Retinal pigment epithelial cell (primary cell): ENCODE measurements at regions not wholly inside any gene's neighbourhood (a gene's known extent, or its start where the extent isn't known, plus 50 kb on each side); places are given as distances from the start of the nearest gene placed in this dataset.

Source experiments
- DNase-seq: peaks from one replicate; pipeline ENCODE4 v3.0.0-alpha.2; 2010; ENCODE audit warnings: low read depth
- H3K4me3 ChIP-seq: 2 replicates; pipeline ENCODE4 v1.5.1; 2011; ENCODE audit warnings: mild to moderate bottlenecking, low read length, control low read depth, moderate library complexity
- TF ChIP-seq, protein P1 (sequence below): conservative IDR thresholded peaks from 2 replicates; pipeline ENCODE4 v1.5.1; 2011; ENCODE audit warnings: low read depth, low read length, control low read depth, inconsistent platforms

DNA sequence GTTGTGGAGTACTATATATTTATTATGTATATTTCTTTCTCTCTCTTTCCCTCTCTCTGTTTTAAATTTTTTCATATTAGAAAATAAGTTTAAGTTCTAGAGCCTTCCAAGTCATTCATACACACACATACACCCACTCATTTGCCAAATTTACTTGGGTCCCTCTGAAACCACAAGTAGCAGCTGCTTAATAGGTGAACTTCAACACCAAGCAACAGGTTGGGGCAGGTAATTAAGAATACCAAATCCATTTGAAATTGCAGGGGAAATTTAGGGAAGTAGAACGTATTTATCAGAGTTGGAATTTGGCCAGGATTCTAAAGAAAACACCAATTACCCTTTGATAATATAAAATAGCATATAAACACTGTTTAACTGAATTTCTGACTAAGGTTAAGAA lies 75.0 kb upstream of the RBBP8 start:
- no peak overlapping the region for H3K4me3 ChIP-seq
- DNase-seq = no peak
- TF ChIP-seq, protein P1, sequence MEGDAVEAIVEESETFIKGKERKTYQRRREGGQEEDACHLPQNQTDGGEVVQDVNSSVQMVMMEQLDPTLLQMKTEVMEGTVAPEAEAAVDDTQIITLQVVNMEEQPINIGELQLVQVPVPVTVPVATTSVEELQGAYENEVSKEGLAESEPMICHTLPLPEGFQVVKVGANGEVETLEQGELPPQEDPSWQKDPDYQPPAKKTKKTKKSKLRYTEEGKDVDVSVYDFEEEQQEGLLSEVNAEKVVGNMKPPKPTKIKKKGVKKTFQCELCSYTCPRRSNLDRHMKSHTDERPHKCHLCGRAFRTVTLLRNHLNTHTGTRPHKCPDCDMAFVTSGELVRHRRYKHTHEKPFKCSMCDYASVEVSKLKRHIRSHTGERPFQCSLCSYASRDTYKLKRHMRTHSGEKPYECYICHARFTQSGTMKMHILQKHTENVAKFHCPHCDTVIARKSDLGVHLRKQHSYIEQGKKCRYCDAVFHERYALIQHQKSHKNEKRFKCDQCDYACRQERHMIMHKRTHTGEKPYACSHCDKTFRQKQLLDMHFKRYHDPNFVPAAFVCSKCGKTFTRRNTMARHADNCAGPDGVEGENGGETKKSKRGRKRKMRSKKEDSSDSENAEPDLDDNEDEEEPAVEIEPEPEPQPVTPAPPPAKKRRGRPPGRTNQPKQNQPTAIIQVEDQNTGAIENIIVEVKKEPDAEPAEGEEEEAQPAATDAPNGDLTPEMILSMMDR = no peak

DNA sequence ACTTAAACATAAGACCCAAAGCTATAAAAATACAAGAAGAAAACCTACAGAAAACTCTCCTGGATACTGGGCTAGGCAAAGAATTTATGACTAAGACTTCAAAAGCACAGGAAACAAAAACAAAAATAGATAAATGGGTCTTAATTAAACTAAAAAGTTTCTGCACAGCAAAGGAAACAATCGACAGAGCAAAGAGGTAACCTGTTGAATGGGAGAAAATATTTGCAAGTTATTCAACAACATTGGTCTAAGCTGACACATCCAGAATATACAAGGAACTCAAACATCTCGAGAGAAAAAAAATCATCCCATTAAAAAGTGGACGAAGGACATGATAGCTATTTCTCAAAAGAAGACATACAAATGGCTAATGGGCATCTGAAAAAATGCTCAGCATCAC lies 72.3 kb upstream of the RBBP8 start:
- H3K4me3 ChIP-seq = no peak overlapping the region
- TF ChIP-seq, protein P1 = no peak
- DNase-seq = no peak

DNA sequence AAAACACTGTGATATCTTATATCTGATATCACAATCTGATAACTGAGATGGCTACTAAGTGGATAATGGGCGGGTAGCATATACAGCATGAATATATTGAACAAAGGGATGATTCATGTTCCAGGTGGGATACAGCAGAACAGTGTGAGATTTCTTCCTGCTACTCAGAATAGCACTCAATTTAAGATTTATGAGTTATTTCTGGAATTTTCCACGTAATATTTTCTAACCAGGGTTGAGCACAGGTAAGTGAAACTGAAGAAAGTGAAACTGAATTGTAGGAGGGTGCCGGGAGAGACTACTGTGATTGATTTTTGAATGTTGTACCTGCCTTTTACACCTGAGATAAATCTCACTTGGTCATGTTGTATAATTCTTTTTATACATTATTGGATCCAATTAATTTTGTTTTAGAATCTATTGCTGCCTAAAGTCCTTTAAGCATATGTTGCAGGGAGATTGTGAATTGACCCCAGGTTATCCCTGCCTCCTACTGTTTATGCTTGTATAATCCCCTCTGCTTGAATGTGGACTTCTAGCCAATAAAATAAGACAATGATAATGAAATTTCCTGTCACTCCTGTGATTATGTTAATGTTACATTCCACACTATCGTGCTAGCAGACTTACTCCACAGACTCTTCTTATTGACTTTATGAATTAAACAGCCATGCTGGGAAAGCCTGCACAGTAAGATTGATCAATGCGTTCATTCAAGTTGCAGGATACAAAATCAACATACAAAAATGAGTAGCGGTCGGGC lies 67.6 kb upstream of the RBBP8 start:
- TF ChIP-seq, protein P1 = no peak
- no peak overlapping the region for H3K4me3 ChIP-seq
- no peak for DNase-seq

DNA sequence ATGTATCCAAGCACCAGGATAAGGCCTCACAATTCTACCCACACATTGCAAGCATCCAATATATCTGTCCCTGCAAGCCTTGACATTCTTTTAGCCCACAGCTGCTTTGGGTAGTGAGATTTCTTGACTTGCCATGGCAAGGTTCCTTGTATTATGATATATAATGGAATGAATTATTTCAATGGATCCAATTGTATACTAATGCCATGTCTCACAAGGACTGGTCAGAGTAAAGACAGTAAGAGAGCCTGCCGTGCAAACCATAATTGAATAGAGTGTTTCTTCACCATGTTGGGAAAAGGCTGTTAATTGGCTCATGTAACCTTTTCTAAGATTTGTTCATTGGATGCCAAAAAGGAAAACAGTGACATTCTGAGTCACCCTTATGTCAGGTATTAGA lies 64.3 kb upstream of the RBBP8 start:
- no peak for DNase-seq
- no peak overlapping the region for H3K4me3 ChIP-seq
- TF ChIP-seq, protein P1 = no peak

DNA sequence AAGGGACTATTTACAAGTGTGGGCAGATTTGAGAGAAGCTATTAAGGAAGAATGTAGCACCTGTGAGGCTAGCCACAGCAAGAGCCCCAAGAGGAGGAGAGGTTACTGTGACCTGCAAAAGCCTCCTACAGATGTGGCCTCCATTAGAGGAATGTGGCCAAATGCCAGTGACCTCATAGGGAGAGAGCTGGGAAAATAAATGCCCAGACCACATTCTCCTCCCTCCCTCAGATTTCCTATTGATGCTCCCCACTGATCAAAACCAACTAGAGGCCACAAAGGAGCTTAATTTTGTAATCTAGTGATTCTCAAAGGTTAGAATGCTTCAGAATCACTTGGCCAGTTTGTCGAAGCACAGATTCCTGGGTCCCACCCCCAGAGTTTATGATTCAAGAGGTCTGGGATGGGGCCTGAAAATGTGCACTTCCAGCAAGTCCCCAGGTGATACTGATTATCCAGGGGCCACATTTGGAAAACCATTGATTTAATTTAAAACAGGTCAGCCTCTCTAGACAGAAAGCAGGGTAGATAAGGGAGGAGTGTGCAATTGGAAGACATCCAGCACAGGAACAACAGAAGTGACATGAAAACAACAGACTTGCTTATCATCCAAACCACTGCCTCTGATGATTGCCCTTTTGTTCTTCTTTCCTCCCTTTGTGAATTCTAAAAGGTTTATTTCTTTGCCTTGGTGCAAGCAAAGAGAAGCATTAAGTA lies 61.2 kb upstream of the RBBP8 start:
- DNase-seq = no peak
- H3K4me3 ChIP-seq = no peak overlapping the region
- TF ChIP-seq, protein P1 = no peak

DNA sequence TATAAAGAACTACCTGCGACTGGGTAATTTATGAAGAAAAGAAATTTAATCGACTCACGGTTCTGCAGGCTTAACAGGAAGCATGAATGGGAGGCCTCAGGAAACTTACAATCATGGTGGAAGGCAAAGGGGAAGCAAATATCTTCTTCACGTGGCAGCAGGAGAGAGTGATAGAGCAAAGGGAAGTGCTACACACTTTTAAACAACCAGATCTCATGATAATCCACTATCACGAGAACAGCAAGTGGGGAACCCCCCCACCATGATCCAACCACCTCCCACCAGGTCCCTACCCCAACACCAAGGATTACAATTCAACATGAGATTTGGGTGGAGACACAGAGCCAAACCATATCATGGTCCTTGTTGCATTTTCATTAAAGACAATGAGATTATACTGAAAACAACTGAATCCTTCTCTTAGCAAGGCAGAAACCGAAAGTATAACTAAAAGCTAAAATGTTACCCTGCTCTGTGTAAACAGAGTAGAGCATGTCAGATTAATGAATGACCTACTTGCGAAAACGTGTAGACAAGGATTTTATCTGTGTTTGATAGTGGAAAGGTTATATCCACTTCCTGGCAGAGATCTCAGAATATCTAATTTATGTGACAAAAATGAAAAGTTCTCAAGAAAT lies 60.1 kb upstream of the RBBP8 start:
- TF ChIP-seq, protein P1 = no peak
- DNase-seq = no peak
- H3K4me3 ChIP-seq = no peak overlapping the region
